ENCODE measurements at regions not wholly inside any gene's neighbourhood (a gene's known extent, or its start where the extent isn't known, plus 50 kb on each side); places are given as distances from the start of the nearest gene placed in this dataset.

DNA sequence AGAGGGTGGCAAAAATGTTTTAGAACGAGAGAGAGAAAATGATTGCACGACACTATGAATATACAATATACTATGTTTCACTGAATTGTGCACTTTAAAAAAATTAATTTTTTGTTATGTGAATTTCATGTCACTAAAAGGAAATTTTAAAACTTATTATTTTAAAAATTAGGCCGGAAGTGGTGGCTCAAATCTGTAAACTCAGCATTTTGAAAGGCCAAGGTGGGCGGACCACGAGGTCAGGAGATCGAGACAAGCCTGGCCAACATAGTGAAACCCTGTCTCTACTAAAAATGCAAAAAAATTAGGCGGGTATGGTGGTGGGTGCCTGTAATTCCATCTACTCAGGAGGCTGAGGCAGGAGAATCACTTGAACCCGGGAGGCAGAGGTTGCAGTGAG, 642.5 kb downstream of the XPNPEP1 start:
- Histone ChIP-seq H3K27ac (ENCODE audit: insufficient read length, low read depth, low read length) (no peak overlapping the region), H3K14ac (ENCODE audit: insufficient read depth, low read length) (no peak overlapping the region), H2BK20ac (ENCODE audit: low read depth, low read length, poor library complexity, severe bottlenecking) (no peak overlapping the region), H2AK5ac (ENCODE audit: insufficient read length, low read length) (no peak overlapping the region), H3K79me1 (ENCODE audit: insufficient read depth, low read depth, low read length, poor library complexity, severe bottlenecking) (no peaks in the 10 kb centered on the region), H3K79me2 (ENCODE audit: insufficient read depth, low read length) (no peaks in the 10 kb centered on the region), H3K23ac (ENCODE audit: insufficient read length, low read depth, low read length) (no peak overlapping the region), H4K8ac (replicated peaks; ENCODE audit: insufficient read length, low read depth, low read length) (no peak overlapping the region), H3K9ac (ENCODE audit: extremely low read depth, insufficient read length, low read length) (no peak overlapping the region), H2AFZ (ENCODE audit: low read length) (no peak overlapping the region), H3K23me2 (ENCODE audit: insufficient read length, low read depth, low read length, poor library complexity, severe bottlenecking) (no peaks in the 10 kb centered on the region), H2BK5ac (ENCODE audit: insufficient read length, low read length) (no peak overlapping the region), H4K91ac (ENCODE audit: insufficient read length, low read depth, low read length) (no peak overlapping the region), H2BK15ac (ENCODE audit: low read depth, low read length) (no peak overlapping the region), H4K5ac (ENCODE audit: insufficient read length, low read depth, low read length) (no peak overlapping the region), H3K18ac (ENCODE audit: insufficient read length, low read depth, low read length) (no peak overlapping the region), H2BK120ac (ENCODE audit: low read depth, low read length, poor library complexity, severe bottlenecking) (no peak overlapping the region), H3K56ac (ENCODE audit: insufficient read length, low read depth, low read length) (no peak overlapping the region), H3T11ph (ENCODE audit: low read length) (no peak overlapping the region), H4K20me1 (ENCODE audit: control insufficient read depth, insufficient read depth, insufficient read length) (no peaks in the 10 kb centered on the region), H3K27me3 (ENCODE audit: insufficient read depth, low read length) (no peaks in the 10 kb centered on the region), H3K4me1 (ENCODE audit: insufficient read depth, low read length) (no peaks in the 10 kb centered on the region), H3K9me3 (ENCODE audit: control insufficient read depth, low read depth, low read length) (no peaks in the 10 kb centered on the region), H3K4ac (ENCODE audit: low read depth, low read length) (no peak overlapping the region), H2BK12ac (ENCODE audit: insufficient read length, low read depth, low read length) (no peak overlapping the region), H3K4me2 (ENCODE audit: insufficient read depth, insufficient read length, low read length) (no peak overlapping the region)
- Mint-ChIP-seq H3K27me3 (ENCODE audit: low read depth) (no peaks in the 10 kb centered on the region), H3K4me3 (no peak overlapping the region), H3K9me3 (no peaks in the 10 kb centered on the region), H3K27ac (no peak overlapping the region), H3K36me3 (ENCODE audit: insufficient read depth in 1 of 3, low read depth in 3 of 3) (no peaks in the 10 kb centered on the region), H3K4me1 (no peaks in the 10 kb centered on the region)
- no CpG with 5 or more reads among the region's 8 CpGs for WGBS (ENCODE audit: extremely low coverage, insufficient read length, low lambda C conversion rate)
- TF ChIP-seq, protein P1, sequence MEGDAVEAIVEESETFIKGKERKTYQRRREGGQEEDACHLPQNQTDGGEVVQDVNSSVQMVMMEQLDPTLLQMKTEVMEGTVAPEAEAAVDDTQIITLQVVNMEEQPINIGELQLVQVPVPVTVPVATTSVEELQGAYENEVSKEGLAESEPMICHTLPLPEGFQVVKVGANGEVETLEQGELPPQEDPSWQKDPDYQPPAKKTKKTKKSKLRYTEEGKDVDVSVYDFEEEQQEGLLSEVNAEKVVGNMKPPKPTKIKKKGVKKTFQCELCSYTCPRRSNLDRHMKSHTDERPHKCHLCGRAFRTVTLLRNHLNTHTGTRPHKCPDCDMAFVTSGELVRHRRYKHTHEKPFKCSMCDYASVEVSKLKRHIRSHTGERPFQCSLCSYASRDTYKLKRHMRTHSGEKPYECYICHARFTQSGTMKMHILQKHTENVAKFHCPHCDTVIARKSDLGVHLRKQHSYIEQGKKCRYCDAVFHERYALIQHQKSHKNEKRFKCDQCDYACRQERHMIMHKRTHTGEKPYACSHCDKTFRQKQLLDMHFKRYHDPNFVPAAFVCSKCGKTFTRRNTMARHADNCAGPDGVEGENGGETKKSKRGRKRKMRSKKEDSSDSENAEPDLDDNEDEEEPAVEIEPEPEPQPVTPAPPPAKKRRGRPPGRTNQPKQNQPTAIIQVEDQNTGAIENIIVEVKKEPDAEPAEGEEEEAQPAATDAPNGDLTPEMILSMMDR (conservative IDR thresholded peaks at IDR 0.05), result no peak
- DNase-seq, result no peak

All from H9 (cell line).